NCI-H510A (cell line): ENCODE measurements at regions not wholly inside any gene's neighbourhood (a gene's known extent, or its start where the extent isn't known, plus 50 kb on each side); places are given as distances from the start of the nearest gene placed in this dataset.

Experiments used
- DNase-seq: peaks from one replicate; lab custom pipeline; 2025; lab: John Stamatoyannopoulos, UW

GRCh38 chr2:235141411-235142128 is 189.8 kb downstream of the SH3BP4 start:
- DNase-seq = no peak

GRCh38 chr2:235142601-235143000 is 190.8 kb downstream of the SH3BP4 start:
- DNase-seq = no peak

GRCh38 chr2:235143789-235144188 is 192.0 kb downstream of the SH3BP4 start:
- DNase-seq = no peak

GRCh38 chr2:235144291-235144690 is 192.5 kb downstream of the SH3BP4 start:
- no peak for DNase-seq

GRCh38 chr2:235146206-235146605 is 194.4 kb downstream of the SH3BP4 start:
- DNase-seq = no peak

GRCh38 chr2:235146871-235147565 is 195.2 kb downstream of the SH3BP4 start:
- no peak for DNase-seq

GRCh38 chr2:235148201-235149170 is 196.7 kb downstream of the SH3BP4 start:
- DNase-seq = no peak

GRCh38 chr2:235149240-235149659 is 197.4 kb downstream of the SH3BP4 start:
- DNase-seq = no peak

- no peak for DNase-seq
Measured at GRCh38 chr2:235149736-235150135, 197.9 kb downstream of the SH3BP4 start.

GRCh38 chr2:235151152-235151551 is 199.3 kb downstream of the SH3BP4 start:
- DNase-seq = no peak

- no peak for DNase-seq
Measured at GRCh38 chr2:235155163-235155562, 203.3 kb downstream of the SH3BP4 start.

GRCh38 chr2:235156055-235156454 is 204.2 kb downstream of the SH3BP4 start:
- no peak for DNase-seq

GRCh38 chr2:235157746-235158482 is 206.1 kb downstream of the SH3BP4 start:
- no peak for DNase-seq

- DNase-seq = no peak
Measured at GRCh38 chr2:235160281-235160810, 208.5 kb downstream of the SH3BP4 start.

GRCh38 chr2:235161565-235161964 is 209.7 kb downstream of the SH3BP4 start:
- DNase-seq = no peak

- DNase-seq = no peak
Measured at GRCh38 chr2:235162082-235162836, 210.4 kb downstream of the SH3BP4 start.

GRCh38 chr2:235162837-235163197 is 211.0 kb downstream of the SH3BP4 start:
- no peak for DNase-seq

- DNase-seq = no peak
Measured at GRCh38 chr2:235165136-235165535, 213.3 kb downstream of the SH3BP4 start.

- DNase-seq = no peak
Measured at GRCh38 chr2:235165631-235166030, 213.8 kb downstream of the SH3BP4 start.

- no peak for DNase-seq
Measured at GRCh38 chr2:235168174-235168979, 216.6 kb downstream of the SH3BP4 start.
